GM23248 (cell line): ENCODE measurements at regions not wholly inside any gene's neighbourhood (a gene's known extent, or its start where the extent isn't known, plus 50 kb on each side); places are given as distances from the start of the nearest gene placed in this dataset.

ENCODE experiments used
- EZH2 ChIP-seq: fragments of 200-600 bp; sonication (generic); IDR thresholded peaks from 2 replicates; pipeline ENCODE4 v1.6.1; 2018; ENCODE audit warnings: antibody characterized with exemption, mild to moderate bottlenecking; ENCODE audit not compliant: insufficient read depth, poor library complexity, severe bottlenecking
- EZH2phosphoT487 ChIP-seq: fragments of 200-600 bp; sonication (generic); IDR thresholded peaks from 2 replicates; pipeline ENCODE4 v1.6.1; 2018; ENCODE audit warnings: antibody characterized with exemption, moderate library complexity, mild to moderate bottlenecking, low read depth; ENCODE audit not compliant: insufficient read depth

DNA sequence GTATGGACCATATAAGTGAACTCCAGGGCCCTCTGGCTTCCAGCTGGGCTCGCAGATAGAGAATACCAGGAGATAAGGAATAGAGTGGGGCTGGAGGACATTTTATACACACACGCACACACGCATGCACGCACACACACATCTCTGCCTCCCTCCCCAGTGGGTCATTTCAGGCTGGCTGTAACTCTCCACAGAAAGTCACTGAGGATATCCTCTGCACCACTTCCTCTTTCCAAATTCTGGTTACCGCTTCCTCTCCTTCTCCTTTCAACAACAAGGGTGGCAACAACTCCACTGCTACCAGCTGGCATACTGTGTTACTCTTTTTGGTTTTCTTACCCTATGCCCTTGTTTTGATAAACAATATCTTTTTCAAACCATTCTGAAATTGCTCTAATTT lies 280.2 kb downstream of the COL12A1 start:
- no peak for TF ChIP-seq EZH2
- no peak for TF ChIP-seq EZH2phosphoT487
